Jurkat, Clone E6-1 (cell line): ENCODE measurements at regions not wholly inside any gene's neighbourhood (a gene's known extent, or its start where the extent isn't known, plus 50 kb on each side); places are given as distances from the start of the nearest gene placed in this dataset.
"Not testable (repeated sequence)": the region's sequence is repeated elsewhere in the genome, so short reads cannot be mapped to it uniquely, and the experiment has no call there.

Experiments used
- DNase-seq: peaks from one replicate; pipeline ENCODE4 v3.0.0-alpha.2; 2011; ENCODE audit warnings: low read depth, low spot score
- H3K4me3 ChIP-seq: 2 replicates; pipeline ENCODE4 v1.5.1; 2011; ENCODE audit warnings: mild to moderate bottlenecking, low read length, control low read depth, moderate library complexity

DNA sequence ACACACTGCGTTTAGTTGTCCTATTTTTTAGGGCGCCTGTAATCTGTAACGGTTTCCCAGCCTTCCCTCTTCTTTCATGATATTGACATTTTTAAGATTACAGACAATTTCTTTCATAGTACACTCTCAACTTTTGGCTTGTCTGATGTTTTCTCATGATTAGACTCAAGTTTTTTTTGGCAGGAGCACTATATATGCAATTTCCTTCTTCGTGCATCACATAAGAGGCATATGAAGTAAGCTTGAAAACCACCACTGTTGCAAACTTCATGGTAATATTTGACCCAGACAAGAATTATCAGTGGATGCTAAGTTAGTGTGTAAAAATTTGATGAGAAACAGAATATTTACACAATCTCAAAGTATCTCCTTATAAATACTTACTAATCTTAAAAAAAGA lies 119.2 kb upstream of the CMC1 start:
- H3K4me3 ChIP-seq, result no peak overlapping the region
- no peak for DNase-seq

DNA sequence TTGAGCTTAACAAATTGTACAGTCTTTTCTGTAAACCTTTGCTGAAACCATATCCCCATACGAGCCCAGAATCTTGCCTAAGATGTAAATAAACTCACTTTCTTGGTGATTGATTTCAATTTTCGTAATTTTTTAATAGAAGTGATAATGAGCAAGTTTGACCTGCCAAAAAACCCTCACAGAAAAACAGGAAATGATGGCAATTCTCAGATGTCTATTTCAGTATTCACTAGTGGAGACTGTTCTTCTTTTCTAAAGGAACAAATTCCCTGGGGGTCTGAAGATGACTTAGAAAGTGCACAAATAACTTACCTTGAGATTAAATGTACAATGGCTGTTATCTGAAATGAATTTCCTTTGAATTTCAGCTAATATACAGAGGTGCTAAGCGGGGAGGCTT lies 116.5 kb upstream of the CMC1 start:
- no peak for DNase-seq

DNA sequence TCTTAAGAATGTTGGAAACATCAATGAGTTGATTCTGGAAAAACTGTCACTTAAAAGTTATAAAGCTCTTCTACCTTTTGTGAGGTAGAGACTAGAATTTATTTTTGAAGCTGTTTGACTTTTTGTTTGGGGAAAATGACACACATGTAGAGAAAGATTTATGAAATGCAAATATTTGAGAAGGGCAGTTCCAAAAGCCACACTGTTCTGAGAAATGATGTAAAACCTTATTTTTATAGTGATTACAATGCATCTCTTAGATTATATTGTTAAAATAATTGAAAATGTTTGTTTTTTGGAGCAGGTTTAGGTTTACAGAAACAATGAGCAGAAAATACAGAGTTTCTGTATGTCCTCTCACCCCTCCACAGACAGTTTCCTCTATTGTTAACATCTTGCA lies 116.1 kb upstream of the CMC1 start:
- H3K4me3 ChIP-seq, result no peak overlapping the region
- DNase-seq, result no peak

More for the DNA sequence above, 116.5 kb upstream of the CMC1 start:
- H3K4me3 ChIP-seq, result no peak overlapping the region

DNA sequence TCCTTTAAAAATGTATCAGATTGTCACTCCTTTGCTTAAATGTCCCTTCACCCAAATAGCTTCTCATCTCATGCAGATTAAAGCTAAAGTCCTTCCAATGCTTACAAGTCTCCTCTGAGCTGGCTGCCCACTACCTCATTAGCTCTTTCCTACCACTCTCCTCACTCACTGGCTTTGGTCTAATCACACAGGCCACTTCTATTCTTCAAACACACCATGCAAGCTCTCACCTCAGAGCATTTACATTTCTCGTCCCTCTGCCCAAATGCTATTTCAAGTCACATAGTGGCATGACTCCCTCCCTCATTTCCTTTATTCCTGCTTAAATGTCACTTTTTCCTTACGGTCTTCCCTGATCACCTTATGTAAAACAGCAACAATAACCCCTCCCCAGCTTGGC lies 110.6 kb upstream of the CMC1 start:
- no peak overlapping the region for H3K4me3 ChIP-seq
- DNase-seq, result no peak

DNA sequence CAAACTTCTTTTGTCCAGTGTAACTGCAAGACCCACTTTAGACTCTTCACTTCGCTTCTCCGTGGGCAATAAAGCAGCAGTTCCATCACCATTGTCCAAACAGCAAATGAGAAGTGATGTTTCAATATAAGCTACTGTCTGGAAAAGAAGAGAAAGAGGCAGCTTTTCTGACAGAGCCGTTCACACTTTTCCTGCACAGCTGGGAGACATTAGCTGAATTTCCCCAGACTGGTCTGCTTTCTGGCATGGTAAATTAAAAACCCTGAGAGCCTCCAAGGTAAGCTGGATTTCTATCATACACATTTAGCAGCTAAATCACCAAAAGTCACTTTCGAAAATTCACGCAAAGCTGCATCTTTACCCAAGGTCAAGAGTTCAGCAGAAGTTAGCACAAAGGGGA lies 108.5 kb upstream of the CMC1 start:
- no peak overlapping the region for H3K4me3 ChIP-seq
- DNase-seq, result no peak

DNA sequence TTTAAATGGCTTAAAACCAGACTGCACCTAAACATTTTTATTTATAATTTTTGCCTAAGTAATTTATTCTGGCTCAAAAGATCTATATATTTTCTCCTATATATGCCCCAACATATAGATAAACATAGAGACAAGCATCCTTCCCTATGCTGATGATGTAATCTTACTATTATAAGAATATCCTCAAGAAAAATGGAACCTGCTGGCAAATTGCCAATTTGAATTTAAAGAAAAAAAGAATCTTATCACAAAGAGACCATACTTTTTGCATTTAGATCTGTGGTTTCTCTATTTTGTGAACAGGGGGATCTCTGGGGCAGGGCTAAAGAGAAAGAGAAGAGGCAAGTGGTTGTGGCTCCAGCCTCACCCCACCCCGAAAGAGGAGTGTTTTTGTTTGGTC lies 107.2 kb upstream of the CMC1 start:
- H3K4me3 ChIP-seq, result no peak overlapping the region
- peak; percentile 18 for DNase-seq

DNA sequence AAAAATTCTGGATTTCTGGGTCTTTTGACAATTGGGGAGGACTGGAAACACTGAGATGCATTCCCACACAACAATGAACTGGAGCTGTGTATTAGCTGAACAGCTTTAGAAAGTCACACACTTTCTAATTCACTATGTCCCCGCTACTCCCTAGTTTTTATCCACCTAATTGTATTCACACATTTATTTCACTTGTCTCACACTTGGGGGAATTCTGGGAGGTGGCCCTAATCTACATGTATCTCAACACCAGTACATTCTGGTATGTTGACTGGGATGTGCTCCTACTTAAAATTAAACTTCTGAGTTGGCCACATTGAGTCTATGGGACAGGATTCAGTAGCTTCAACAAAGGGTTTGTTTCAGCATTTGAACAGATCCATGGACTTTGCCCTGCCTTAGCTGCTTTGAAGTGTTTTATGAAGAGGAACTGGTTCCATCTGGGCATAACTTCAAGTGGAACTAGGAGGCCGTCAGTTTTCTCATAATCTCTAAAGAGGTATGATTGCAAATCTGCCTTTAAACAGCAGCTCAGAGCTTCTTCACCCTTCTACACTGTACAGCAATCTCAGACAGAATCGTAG lies 106.5 kb upstream of the CMC1 start:
- DNase-seq, result no peak
- H3K4me3 ChIP-seq, result no peak overlapping the region

DNA sequence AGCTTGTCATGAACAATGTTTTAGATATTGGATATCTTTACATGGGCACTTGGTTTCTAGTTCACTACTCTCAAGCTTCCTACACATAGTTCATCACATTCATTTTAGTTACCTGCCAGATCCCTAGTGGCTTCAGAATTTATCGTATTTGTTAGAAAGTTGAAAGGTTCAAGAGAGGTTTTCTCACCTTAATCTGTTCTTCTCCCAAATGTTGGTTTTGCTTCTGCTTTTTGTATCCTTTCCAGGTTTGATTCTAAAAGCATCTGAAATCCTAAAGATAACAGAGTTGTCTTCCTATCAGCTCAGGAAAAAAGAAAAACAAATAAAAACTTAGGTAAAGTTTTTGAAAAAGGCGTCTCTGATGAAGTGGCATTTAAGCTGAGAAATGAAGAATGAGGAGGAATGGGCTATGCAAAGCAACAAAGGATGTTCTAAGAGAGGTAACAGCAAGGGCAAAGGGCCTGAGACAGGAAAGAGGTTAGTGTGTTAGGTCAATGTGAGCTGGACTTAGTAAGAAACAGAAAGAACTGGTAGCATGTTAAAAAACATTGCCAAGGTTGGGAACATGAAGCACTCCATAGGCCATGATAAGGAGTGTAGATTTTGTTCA lies 104.7 kb upstream of the CMC1 start:
- no peak for DNase-seq
- no peak overlapping the region for H3K4me3 ChIP-seq

DNA sequence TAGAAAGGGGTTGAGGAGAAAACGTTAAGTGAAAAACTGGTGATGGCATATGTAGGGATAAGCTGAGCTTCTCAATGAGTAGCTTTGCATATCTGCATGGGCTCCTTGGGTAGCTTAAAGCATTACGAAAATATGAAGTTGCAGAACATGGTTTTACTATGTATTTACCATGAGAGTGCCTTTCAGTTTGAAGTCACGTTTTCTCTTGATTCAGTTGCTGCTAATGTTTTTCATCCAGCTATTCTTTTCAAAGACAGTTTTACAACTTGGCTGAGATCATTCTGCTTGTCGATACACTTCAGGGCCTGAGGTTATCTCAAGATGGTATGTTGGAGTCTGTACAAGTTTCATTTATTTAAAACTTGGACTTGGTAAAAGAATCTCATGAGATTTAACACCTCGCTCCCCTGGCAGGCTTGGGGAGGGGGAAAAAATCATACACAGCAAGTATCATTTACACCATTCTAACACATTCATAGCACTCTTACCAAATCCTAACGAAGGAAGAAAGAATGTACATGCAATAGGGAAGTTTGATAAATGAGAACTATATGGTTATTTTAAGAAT lies 103.3 kb upstream of the CMC1 start:
- no peak overlapping the region for H3K4me3 ChIP-seq
- DNase-seq, result no peak

DNA sequence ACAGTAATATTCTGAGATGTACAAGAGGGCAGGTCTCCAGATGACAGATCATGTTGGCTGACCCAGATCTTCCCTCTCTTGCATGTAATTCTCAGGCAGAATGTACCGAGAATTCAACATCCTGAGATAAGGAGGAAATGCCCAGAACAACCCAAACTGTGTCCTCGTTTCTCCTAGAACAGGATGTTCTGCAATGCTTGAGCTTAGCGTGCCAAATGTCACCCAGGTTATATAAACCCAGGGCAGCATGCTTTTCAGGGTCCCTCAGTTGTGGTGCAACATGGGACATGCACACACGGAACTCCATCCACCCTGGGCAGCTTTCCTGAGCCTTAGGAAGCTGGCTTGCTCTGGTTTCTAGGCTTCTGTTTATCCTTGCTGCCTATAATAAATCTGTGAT lies 102.1 kb upstream of the CMC1 start:
- DNase-seq, result no peak
- no peak overlapping the region for H3K4me3 ChIP-seq

DNA sequence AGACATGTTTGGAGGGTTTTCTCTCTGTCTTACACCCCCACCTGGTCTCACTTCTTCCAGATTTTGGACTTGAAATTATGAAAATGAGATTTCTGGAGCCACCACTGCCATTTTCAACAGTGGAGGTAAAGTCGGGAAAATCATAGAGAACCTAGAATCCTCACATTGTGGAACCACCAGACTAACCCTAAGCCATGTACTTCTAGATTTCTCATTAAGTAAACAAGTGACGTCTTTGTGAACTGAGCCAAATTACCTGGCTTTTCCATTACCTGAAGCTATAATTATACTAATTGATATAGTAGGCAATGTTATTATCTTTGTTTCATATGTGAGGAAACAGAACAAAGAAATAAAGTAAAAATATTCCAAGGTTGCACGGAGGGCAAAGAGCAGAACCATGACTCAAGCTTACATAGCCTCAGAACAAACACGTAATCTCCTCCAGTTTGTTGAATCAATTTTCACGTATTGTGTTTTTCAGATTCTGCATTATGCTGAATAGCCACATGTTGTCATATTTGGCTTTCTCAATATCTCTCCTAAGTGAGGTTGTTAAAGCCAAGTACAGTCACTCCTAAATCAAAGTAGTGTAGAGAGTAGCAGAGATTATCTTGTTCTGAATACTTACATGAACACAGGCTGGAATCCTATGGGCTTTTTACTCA lies 101.3 kb upstream of the CMC1 start:
- DNase-seq, result no peak
- no peak overlapping the region for H3K4me3 ChIP-seq

DNA sequence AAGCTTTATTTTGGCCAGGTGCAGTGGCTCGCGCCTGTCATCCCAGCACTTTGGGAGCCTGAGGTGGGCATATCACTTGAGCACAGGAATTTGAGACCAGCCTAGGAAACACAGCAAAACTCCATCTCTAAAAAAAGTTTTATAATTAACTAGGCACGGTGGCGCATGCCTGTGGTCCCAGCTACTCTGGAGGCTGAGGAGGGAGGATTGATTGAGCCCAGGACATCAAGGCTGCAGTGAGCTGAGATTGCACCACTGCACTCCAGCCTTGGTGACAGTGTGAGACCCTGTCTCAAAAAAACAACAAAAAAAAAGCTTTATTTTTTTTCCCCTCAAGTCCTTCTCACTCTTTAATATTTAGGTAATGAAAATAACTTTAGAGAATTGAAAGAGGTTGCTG lies 100.8 kb upstream of the CMC1 start:
- DNase-seq, result no peak
- no peak overlapping the region for H3K4me3 ChIP-seq

DNA sequence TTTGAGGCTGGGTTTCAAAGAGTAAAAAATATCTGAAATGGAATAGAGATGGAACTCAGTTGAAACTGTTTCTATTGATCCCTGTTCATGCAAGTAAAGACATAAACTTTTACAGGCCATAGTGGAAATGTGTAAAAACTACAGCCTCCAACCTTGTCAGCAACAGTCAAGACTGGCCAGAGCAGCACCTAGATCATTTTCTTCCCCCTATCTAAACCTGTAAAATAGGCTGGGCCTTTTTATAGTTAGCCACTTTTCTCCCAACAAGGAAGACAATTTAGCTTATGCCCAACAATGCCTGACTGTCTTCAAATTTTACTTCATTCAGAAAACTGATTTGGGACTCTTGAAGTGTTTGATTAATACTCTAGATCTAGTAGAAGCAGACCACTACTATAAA lies 91.5 kb upstream of the CMC1 start:
- H3K4me3 ChIP-seq, result no peak overlapping the region
- no peak for DNase-seq

DNA sequence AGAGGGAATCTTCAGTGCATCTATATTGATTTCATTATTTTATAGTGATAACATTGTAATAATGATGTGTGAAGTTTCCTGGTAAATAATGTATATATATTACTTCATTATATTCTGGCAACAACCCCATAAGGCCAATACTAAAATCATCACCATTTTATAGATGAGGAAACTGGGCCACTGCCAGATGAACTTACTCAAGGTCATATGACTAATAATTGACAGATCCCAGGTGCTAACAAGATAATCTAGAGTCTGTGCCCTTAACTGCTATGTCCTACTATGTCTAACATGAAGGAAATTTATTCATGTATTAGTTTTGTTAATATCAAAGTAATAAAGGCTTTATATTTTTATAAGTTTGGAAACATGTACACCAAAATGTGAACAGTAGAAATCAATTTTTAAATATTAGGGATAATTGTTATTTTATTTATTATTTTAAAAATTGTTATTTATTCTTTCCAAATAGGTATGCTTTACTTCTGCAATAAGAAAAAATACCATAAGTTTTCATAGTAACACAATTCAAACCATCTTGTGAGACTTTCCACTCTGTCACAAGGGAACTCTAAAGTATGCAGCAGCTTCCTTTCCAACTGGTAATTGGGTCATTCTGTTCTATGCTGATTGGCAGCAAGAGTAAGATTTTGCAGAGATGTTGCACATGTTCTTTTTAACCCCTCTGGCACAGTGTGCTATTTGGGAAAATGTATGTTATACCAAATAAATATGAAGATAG lies 90.8 kb upstream of the CMC1 start:
- no peak overlapping the region for H3K4me3 ChIP-seq
- DNase-seq, result no peak

DNA sequence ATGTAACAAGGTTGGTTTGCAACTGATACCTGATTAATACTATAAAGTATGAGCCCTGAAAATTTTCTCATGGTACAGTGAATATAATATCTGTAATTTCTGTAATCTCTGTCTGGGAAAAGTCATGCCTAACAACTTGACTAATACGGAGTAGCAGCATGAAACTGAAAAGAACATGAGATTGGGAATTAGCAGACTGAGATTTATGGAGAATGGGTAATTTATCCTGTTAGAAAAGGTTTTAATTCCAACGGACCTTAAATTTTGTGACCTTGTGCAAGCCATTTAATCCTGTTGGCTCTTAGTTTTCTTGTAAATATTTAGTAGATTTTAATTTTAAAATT lies 90.2 kb upstream of the CMC1 start:
- DNase-seq, result no peak
- no peak overlapping the region for H3K4me3 ChIP-seq

DNA sequence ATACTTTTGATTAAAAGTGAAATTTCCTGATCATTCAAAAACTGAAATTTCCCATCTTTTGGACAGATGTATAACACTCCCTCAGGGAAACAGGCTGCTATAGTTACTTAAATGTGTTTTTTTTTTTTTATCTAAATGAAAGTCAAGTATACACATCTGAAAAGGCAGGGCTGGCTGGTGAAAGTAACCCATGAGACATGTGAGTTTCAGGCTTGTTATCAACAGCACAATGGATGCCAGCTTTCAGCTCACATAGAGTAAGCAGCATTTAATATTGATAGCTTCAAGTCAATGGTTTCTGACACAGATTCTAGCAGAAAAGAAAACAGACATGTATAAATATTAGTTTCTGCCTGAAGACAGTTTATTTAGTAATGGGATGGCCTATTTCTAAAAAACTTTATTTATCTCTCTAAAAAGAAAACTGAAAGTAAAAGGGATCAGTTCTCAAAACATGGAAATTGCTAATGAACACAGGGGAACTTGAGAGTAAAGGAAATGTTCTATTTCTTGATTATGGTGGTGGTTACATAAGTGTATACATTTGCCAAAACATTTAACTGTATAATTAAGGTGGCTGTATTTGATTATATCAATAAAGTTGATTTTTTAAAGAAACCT lies 89.7 kb upstream of the CMC1 start:
- H3K4me3 ChIP-seq, result no peak overlapping the region
- DNase-seq, result no peak

DNA sequence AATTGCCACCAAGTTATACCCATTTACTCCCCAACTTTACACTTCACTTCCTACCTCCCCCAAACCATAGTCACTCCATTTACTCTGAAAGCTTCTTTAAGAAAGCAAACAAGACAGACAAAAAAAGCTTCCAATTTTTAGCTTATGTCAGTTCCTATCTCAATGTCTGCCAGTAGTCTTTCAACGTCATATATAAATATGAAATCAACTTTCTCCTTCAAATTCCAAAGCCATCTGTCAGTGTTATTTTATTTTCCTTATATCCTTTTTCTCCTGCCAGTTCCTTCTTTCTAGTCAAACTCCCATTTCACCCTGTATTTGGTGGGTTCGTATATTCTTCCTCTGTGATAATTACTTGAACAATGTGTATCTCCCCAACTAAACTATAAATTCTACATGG lies 85.8 kb upstream of the CMC1 start:
- no peak for DNase-seq
- H3K4me3 ChIP-seq, result no peak overlapping the region

DNA sequence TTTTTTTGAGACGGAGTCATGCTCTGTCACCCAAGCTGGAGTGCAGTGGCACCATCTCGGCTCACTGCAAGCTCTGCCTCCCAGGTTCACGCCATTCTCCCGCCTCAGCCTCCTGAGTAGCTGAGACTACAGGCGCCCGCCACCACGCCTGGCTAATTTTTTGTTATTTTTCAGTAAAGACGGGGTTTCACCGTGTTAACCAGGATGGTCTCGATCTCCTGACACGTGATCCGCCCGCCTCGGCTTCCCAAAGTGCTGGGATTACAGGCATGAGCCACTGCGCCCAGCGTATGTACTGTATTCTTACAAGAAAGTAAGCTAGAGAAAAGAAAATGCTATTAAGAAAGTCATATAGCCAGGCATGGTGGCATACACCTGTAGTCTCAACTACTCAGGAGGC lies 84.8 kb upstream of the CMC1 start:
- DNase-seq, H3K4me3 ChIP-seq: not testable (repeated sequence)

DNA sequence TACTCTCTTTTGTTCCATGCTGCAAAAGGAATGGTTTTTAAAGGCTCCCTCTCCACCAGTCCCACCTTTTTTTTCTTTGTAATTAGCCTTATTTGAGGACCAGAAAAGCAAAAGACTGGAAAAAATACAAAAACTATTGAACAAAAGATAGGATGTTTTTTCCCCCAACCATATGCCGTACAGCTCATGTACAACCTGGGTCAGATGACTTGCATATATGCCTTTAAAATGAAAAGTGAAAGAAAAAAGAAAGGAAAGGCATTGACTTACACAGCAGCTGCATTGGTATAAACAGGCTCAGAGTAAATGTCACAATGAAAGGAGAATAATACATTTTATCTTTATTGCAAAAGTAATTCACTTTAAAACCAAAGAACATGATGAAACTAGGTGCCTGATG lies 69.5 kb upstream of the CMC1 start:
- no peak overlapping the region for H3K4me3 ChIP-seq
- peak; percentile 8 for DNase-seq

DNA sequence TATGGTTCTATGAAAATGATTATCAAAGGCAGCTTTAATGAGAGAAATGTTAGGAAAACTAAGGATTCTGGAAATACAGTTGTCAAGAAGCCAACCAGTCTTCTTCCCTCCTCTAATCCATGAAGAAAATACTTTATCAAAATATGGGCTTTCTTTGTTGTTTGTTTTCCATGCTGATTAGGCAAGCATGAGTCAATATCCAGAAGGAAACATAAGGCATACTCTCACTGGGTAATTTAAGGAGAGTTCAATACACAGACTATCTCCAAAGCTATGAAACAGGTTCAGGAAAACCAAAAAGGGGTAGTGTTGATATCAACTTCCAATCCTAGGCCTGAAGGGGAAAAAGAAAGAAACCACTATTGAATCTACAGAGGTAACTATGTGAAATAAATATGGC lies 68.7 kb upstream of the CMC1 start:
- no peak overlapping the region for H3K4me3 ChIP-seq
- DNase-seq, result no peak
